PC-3 (cell line): ENCODE measurements at regions not wholly inside any gene's neighbourhood (a gene's known extent, or its start where the extent isn't known, plus 50 kb on each side); places are given as distances from the start of the nearest gene placed in this dataset.

Source experiments
- EZH2 ChIP-seq: fragments of 300-600 bp; sonication (generic); IDR thresholded peaks from one replicate; pipeline ENCODE4 v1.6.1; 2017; ENCODE audit warnings: antibody characterized with exemption, mild to moderate bottlenecking, low read length; ENCODE audit not compliant: unreplicated experiment
- EZH2phosphoT487 ChIP-seq: fragments of 300-600 bp; sonication (generic); IDR thresholded peaks from 2 replicates; pipeline ENCODE4 v1.6.1; 2018; ENCODE audit warnings: mild to moderate bottlenecking, antibody characterized with exemption, low read length, borderline replicate concordance

DNA sequence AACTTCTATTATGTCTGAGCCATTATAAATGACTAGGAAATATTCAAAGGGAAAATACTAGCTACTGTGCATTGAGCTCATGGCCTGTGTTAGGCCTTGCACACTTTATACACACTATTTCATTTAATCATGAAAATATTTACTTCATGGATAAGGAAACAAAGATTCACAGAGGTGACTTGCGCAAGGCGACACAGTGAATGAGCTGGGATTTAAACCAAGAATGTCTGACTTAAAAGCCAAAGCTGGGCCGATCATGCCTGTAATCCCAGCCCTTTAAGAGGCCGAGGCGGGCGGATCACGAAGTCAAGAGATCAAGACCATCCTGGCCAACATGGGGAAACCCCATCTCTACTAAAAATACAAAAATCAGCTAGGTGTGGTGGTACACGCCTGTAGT lies 231.5 kb downstream of the MIAT start:
- TF ChIP-seq EZH2phosphoT487, result no peak
- TF ChIP-seq EZH2, result no peak
